Stimulated activated CD8-positive, alpha-beta memory T cell treated with anti-CD3 and anti-CD28 coated beads, Interleukin-2, amount 100 ng/mL, for 48 hours (primary cell): ENCODE measurements at regions not wholly inside any gene's neighbourhood (a gene's known extent, or its start where the extent isn't known, plus 50 kb on each side); places are given as distances from the start of the nearest gene placed in this dataset.

Experiments
- DNase-seq, 2 donors: peaks; one replicate each; pipeline ENCODE4 v3.0.0-alpha.2; 2020; ENCODE audit warnings: low read depth in 2 of 2

- DNase-seq = no peak
Measured at GRCh38 chr7:22563621-22564241, 63.7 kb upstream of the STEAP1B start.

GRCh38 chr7:22563032-22563501 lies 63.1 kb upstream of the STEAP1B start:
- DNase-seq = no peak

GRCh38 chr7:22561895-22562593 lies 62.1 kb upstream of the STEAP1B start:
- no peak for DNase-seq

GRCh38 chr7:22561321-22561811 lies 61.4 kb upstream of the STEAP1B start:
- no peak for DNase-seq

- peak; percentile 19 to 42 for DNase-seq
Measured at GRCh38 chr7:22559829-22560489, 60.0 kb upstream of the STEAP1B start.

GRCh38 chr7:22557167-22557566 lies 57.2 kb upstream of the STEAP1B start:
- DNase-seq = no peak

GRCh38 chr7:22555476-22555875 lies 55.5 kb upstream of the STEAP1B start:
- no peak for DNase-seq

GRCh38 chr7:22554184-22554583 lies 54.2 kb upstream of the STEAP1B start:
- no peak for DNase-seq

GRCh38 chr7:22551768-22552513 lies 52.0 kb upstream of the STEAP1B start:
- no peak for DNase-seq

GRCh38 chr7:22550514-22551030 lies 50.6 kb upstream of the STEAP1B start:
- no peak for DNase-seq

- no peak for DNase-seq
Measured at GRCh38 chr7:22549667-22550513, 49.9 kb upstream of the STEAP1B start.
